Stimulated activated naive CD8-positive, alpha-beta T cell treated with anti-CD3 and anti-CD28 coated beads, Interleukin-15, Interleukin-2, amounts not matched to agents 100 U/mL and 50 U/mL, for 24 hours (primary cell): ENCODE measurements at regions not wholly inside any gene's neighbourhood (a gene's known extent, or its start where the extent isn't known, plus 50 kb on each side); places are given as distances from the start of the nearest gene placed in this dataset.
A peak's percentile ranks its signal among the peaks of the same experiment; 100 is the strongest.
"Not testable (repeated sequence)": the region's sequence is repeated elsewhere in the genome, so short reads cannot be mapped to it uniquely, and the experiment has no call there.

ENCODE experiments used
- ATAC-seq: fragments of 150-1000 bp; cut with Tn5 transposase; one replicate; pipeline ENCODE4 v1.10.0; 2021
- DNase-seq: peaks from one replicate; pipeline ENCODE4 v3.0.0; 2021

GRCh38 chr9:36521148-36521547 is 51.5 kb upstream of the MELK start:
- ATAC-seq, result no peak
- DNase-seq, result no peak

GRCh38 chr9:36517131-36517530 is 55.6 kb upstream of the MELK start:
- no peak for ATAC-seq
- no peak for DNase-seq

GRCh38 chr9:36504156-36504555 is 68.5 kb upstream of the MELK start:
- peak; percentile 32 for DNase-seq
- no peak for ATAC-seq

DNA sequence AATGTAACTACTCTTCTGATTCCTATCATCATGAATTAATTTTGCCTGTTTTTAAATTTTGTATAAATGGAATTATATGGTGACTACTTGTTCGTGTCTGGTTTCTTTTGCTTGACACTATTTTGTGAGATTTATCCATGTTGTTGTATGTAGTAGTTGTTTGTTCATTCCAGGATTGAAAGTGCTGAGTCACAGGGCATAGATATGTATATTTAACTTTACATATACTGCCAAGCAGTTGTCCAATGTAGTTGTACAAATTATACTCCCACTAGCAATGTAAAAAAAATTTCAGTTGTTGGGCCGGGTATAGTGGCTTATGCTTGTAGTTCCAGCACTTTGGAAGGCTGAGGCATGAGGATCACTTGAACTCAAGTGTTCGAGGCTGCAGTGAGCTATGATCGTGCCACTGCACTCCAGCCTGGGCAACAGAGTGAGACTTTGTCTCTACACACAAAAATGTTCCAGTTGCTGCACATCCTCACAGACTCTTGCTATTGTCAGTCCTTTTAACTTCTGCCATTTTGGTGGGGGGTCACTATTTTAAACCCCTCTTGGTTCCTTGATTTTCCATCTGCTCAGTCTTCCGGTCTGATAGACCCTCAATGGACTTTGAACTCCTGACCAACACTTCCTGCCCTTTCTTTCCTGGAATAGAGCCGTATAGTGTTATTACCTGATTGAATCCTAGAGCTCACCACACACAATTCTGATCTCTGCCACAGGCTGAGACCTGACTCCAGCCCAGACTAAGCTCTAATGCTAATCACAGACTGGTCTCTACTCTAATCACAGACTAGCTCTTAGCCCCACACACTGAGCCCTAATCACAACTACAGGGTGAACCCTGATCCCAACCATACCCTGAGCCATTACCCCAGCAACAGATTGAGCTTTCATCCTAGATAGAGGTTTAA is 69.3 kb upstream of the MELK start:
- ATAC-seq, result peak; percentile 36
- no peak for DNase-seq

- ATAC-seq (no peak), DNase-seq (no peak)
Measured at GRCh38 chr9:36501727-36502126, 71.0 kb upstream of the MELK start.

- not testable (repeated sequence) for DNase-seq, ATAC-seq
Measured at GRCh38 chr9:36500931-36501330, 71.8 kb upstream of the MELK start.

GRCh38 chr9:36499174-36499890 is 73.4 kb upstream of the MELK start:
- DNase-seq (no peak), ATAC-seq (no peak)

- not testable (repeated sequence) for ATAC-seq
- DNase-seq, result peak; percentile 39
Measured at GRCh38 chr9:36493564-36493963, 79.1 kb upstream of the MELK start.

DNA sequence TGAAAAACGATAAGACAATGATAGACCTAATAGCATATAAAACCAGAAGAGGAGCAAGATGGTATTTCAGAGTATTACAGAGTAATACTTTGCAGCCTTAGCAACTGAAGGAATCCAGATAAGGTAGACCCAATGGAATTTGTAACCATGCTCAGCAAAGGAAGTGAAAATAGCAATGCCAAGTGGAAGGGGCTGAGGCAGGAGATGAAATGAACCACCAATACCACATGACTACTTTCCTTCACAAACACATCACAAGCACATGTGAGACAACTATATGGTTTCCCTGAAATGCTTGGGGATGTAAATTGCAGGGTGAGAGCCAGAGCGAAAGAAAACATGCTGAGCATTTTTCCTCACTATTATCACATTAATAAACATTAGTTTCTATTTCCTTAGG is 79.8 kb upstream of the MELK start:
- no peak for DNase-seq
- peak; percentile 69 for ATAC-seq

DNA sequence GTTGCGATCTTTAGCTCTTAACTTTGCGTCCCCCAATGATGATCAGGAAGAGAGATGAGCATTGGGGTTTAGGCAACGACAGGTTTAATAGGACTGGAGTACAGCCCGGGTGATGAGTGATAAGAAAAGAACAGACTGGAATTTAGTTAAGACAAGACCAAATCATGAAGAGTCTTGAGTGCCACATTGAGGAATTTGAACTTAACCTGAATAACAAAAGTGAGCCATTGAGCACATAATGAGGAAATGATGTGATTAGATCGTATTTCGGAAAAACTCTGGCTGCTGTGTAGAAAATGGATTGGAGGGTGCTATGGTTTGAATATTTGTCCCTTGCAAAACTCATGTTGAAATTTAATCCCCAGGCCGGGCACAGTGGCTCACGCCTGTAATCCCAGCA is 83.2 kb upstream of the MELK start:
- ATAC-seq, result no peak
- DNase-seq, result no peak

DNA sequence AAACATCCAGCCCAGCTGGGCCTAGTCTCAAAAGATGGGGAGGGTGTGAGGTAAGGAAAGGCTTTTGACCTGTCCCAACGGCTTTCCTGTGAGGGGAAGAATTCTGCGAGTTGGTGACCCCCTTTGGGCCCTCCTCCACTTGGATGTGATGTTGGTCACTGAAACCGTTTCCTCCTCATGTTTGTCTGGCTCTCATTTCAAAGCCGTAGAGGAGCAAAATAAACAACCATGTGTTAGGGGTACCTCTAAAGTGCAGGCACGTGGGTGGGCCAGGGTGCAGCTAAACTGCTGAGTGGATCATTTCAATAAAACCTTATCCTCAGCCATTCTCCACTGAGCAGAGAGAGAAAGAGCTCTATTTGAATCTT is 84.3 kb upstream of the MELK start:
- DNase-seq (peak; percentile 44), ATAC-seq (no peak)

- peak; percentile 92 for DNase-seq
- ATAC-seq, result peak; percentile 98
Measured at GRCh38 chr9:36487482-36488388, 85.0 kb upstream of the MELK start.

DNA sequence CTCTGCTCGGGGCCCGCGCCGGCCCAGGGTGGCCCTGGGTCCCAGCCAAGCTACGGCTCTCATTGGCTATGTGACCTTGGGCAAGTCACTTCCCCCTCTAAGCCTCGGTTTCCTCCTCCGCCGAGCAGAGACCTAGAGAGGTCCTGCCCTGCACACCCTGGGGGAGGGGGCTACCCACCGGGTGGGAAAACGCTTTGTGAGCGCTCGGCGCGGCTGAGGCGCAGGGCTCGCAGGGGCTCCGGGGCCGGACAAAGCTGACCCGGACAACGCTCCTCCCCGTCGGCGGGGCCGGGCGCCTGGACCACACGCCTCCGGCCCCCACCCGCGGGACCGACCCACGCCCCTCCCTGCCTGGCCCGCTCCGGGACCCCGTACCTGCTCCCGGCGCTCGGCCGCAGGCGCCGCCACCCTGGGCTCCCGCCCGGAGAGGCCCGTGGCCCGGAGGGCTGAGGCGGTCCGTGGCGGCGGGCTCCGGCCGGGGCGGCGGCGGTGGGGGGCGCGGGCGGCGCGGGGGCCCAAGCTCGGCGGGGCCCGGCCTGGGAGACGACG is 85.7 kb upstream of the MELK start:
- ATAC-seq (peak; percentile 55), DNase-seq (peak; percentile 70)

DNA sequence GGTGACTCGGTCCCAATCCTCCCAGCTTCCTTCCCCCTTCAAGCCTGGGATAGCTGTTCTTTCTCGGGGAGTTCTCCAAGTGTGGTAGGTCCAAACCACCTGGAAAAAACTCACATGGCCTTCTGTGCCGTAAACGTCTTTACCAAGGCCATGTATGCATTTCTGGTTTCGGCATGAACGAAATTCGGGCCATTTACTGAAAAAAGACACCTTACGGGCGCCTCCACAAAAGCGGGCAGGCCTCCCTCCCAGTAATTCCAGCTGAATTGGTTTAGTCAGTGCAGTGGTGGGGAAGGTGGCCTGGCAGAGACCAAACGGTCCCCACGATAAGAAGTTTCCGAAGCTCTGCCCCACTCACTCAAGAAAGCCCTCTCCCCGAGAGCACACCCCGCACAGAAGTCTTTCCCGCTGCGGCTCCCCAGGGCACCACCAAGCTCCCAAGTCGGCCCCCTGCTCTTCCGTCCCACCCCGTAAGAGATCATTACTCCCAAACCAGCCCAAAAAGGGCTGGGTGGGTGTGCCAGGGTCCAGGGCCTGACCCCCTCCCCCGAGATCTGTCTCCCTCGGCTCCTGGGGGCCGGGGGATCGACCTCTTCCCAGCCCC is 86.3 kb upstream of the MELK start:
- ATAC-seq (no peak), DNase-seq (peak; percentile 20)

DNA sequence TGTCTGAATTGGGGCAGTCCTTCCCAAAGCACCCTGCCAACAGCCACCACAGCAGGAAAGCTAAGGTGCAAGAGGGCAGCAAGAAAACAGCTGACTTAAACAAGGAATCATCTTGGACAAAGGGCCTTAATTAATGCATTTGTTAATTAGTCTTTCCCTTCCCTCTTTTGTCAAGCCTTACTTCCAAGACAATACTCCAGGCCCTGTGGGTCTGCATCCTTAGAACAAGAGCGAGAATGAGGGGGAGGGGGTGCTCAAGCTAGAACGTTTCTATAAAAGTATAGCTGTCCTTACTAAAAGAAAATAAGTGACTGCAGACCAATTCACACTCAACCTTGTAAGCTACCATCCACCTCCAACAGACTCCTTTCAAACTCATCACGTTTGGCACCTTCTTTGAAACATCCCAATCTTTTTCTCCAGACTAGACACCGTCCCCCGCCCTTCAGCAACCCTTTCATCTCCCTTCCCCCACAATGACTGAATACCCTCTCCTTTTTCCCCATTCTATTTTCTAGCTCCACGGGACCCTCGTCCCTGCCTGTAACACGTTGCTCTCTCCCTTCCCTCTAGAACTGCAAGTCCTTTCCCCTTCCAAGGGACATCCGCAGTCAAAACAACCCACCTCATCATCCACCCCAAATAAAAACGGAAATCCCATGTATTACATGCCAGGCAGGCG is 85.7 kb upstream of the RNF38 start:
- DNase-seq (no peak), ATAC-seq (no peak)

GRCh38 chr9:36484124-36484523 is 84.1 kb upstream of the RNF38 start:
- no peak for ATAC-seq
- no peak for DNase-seq

- no peak for DNase-seq
- ATAC-seq, result no peak
Measured at GRCh38 chr9:36479101-36479500, 79.0 kb upstream of the RNF38 start.

DNA sequence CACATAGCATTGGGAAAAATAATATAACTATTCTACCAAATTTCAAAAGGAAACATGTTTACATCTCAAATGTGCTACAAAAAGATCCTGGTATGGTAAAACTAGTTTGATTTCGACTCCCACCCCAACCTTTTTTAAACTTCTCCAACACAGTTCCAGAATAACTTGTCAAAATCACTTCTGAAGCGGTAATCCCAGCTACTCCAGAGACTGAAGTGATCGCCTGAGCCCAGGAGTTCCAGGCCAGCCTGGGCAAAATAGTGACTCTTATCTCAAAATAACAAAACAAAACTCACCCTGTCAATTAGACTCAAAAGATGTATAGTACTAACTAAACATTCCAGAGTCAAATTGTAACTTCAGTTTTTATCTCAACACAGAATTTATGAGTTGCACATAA is 71.3 kb upstream of the RNF38 start:
- no peak for ATAC-seq
- no peak for DNase-seq

GRCh38 chr9:36470643-36471290 is 70.7 kb upstream of the RNF38 start:
- DNase-seq (peak; percentile 71), ATAC-seq (peak; percentile 99)

DNA sequence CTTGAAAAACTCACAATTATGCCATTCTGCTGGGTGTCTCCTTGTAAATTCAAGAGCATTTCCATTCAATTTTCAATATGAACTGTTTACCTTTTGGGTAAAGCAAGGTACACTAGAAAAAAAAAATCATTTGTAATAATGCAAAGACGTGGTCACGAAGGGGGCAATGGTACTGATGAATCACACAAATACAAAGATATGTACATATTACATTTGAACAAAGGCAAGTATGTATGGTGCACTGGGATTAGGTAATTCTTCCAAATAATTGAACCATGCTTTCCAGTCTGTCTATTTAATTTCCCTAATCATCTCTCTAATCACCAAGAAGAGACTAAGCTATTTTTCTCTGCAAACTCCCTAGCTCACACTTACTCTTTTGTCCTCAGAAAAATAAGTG is 63.4 kb upstream of the RNF38 start:
- no peak for DNase-seq
- ATAC-seq, result no peak

DNA sequence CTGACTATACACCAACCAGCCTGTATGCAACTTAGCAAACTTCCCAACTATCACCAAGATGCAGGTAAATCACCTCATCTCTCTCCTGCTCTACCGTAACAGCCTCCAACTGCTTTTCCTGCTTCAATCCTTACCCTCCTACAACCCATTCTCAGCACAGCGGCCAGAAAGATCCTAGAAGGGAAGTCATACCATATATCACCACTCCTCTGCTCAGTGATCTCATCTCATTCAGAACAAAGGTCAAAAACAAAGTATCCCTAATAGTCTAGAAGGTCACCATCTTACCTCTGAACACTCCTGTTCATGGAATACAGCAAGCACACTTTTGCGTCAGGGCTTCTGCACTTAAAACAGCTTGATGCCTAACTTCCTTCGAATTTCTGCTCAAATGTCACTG is 62.2 kb upstream of the RNF38 start:
- ATAC-seq (no peak), DNase-seq (no peak)
